H9 (cell line): ENCODE measurements at regions not wholly inside any gene's neighbourhood (a gene's known extent, or its start where the extent isn't known, plus 50 kb on each side); places are given as distances from the start of the nearest gene placed in this dataset.

ENCODE experiments used
- DNase-seq: peaks from one replicate; pipeline ENCODE4 v3.0.0-alpha.2; 2017
- H2AFZ ChIP-seq: one replicate; pipeline ENCODE4 v1.6.1; 2013; ENCODE audit warnings: mild to moderate bottlenecking, low read length, control low read depth, moderate library complexity
- H2AK5ac ChIP-seq: 2 replicates; pipeline ENCODE4 v1.6.1; 2013; ENCODE audit warnings: low read length, control low read depth, mixed read lengths; ENCODE audit not compliant: insufficient read length
- H2BK120ac ChIP-seq: one replicate; pipeline ENCODE4 v1.6.1; 2013; ENCODE audit warnings: low read depth, mild to moderate bottlenecking, low read length, control low read depth, inconsistent platforms; ENCODE audit not compliant: poor library complexity, severe bottlenecking
- H2BK12ac ChIP-seq: 2 replicates; pipeline ENCODE4 v1.6.1; 2013; ENCODE audit warnings: low read length, control low read depth, mixed read lengths, low read depth; ENCODE audit not compliant: insufficient read length
- H2BK15ac ChIP-seq: 2 replicates; pipeline ENCODE4 v1.6.1; 2013; ENCODE audit warnings: low read depth, low read length, control low read depth
- H2BK20ac ChIP-seq: one replicate; pipeline ENCODE4 v1.6.1; 2013; ENCODE audit warnings: low read depth, mild to moderate bottlenecking, low read length, control low read depth, inconsistent platforms; ENCODE audit not compliant: poor library complexity, severe bottlenecking
- H2BK5ac ChIP-seq: 2 replicates; pipeline ENCODE4 v1.6.1; 2013; ENCODE audit warnings: low read length, control low read depth, mixed read lengths; ENCODE audit not compliant: insufficient read length
- H3K14ac ChIP-seq: 2 replicates; pipeline ENCODE4 v1.6.1; 2013; ENCODE audit warnings: low read length, control low read depth; ENCODE audit not compliant: insufficient read depth
- H3K18ac ChIP-seq: 2 replicates; pipeline ENCODE4 v1.6.1; 2013; ENCODE audit warnings: low read depth, mild to moderate bottlenecking, mixed read lengths, low read length, control low read depth; ENCODE audit not compliant: insufficient read length
- H3K23ac ChIP-seq: 2 replicates; pipeline ENCODE4 v1.6.1; 2013; ENCODE audit warnings: low read length, control low read depth, mixed read lengths, low read depth; ENCODE audit not compliant: insufficient read length
- H3K23me2 ChIP-seq: 2 replicates; pipeline ENCODE4 v1.6.1; 2013; ENCODE audit warnings: low read depth, mild to moderate bottlenecking, mixed read lengths, low read length, control low read depth; ENCODE audit not compliant: insufficient read length, poor library complexity, severe bottlenecking
- H3K27ac ChIP-seq: 2 replicates; pipeline ENCODE4 v1.5.1; 2013; ENCODE audit warnings: low read length, control low read depth, mixed read lengths, low read depth; ENCODE audit not compliant: insufficient read length
- H3K27me3 ChIP-seq: 2 replicates; pipeline ENCODE4 v1.6.1; 2013; ENCODE audit warnings: low read length, control low read depth, inconsistent platforms; ENCODE audit not compliant: insufficient read depth
- H3K4ac ChIP-seq: 2 replicates; pipeline ENCODE4 v1.6.1; 2013; ENCODE audit warnings: low read depth, mild to moderate bottlenecking, control low read depth, inconsistent platforms, low read length, moderate library complexity
- H3K4me1 ChIP-seq: 2 replicates; pipeline ENCODE4 v1.6.1; 2013; ENCODE audit warnings: low read length, control low read depth, inconsistent platforms; ENCODE audit not compliant: insufficient read depth
- H3K4me2 ChIP-seq: 2 replicates; pipeline ENCODE4 v1.6.1; 2013; ENCODE audit warnings: low read length, control low read depth, mixed read lengths; ENCODE audit not compliant: insufficient read length, insufficient read depth
- H3K56ac ChIP-seq: 2 replicates; pipeline ENCODE4 v1.6.1; 2013; ENCODE audit warnings: low read depth, mild to moderate bottlenecking, mixed read lengths, low read length, control low read depth; ENCODE audit not compliant: insufficient read length
- H3K79me1 ChIP-seq: 2 replicates; pipeline ENCODE4 v1.6.1; 2013; ENCODE audit warnings: low read depth, mild to moderate bottlenecking, moderate library complexity, low read length, control low read depth, inconsistent platforms; ENCODE audit not compliant: insufficient read depth, poor library complexity, severe bottlenecking
- H3K79me2 ChIP-seq: 2 replicates; pipeline ENCODE4 v1.6.1; 2013; ENCODE audit warnings: low read length, control low read depth, inconsistent platforms; ENCODE audit not compliant: insufficient read depth
- H3K9ac ChIP-seq: 2 replicates; pipeline ENCODE4 v1.6.1; 2013; ENCODE audit warnings: low read length, control low read depth, mixed read lengths; ENCODE audit not compliant: insufficient read length; ENCODE audit errors: extremely low read depth
- H3K9me3 ChIP-seq: one replicate; pipeline ENCODE4 v1.6.1; 2013; ENCODE audit warnings: low read depth, low read length, inconsistent platforms; ENCODE audit not compliant: control insufficient read depth
- H3T11ph ChIP-seq: one replicate; pipeline ENCODE4 v1.6.1; 2013; ENCODE audit warnings: mild to moderate bottlenecking, low read length, control low read depth, inconsistent platforms
- H4K20me1 ChIP-seq: one replicate; pipeline ENCODE4 v1.6.1; 2013; ENCODE audit not compliant: control insufficient read depth, insufficient read length, insufficient read depth
- H4K5ac ChIP-seq: 2 replicates; pipeline ENCODE4 v1.6.1; 2013; ENCODE audit warnings: low read depth, mild to moderate bottlenecking, mixed read lengths, low read length, control low read depth; ENCODE audit not compliant: insufficient read length
- H4K8ac ChIP-seq: replicated peaks from 2 replicates; pipeline ENCODE4 v1.6.1; 2013; ENCODE audit warnings: low read length, control low read depth, mixed read lengths, low read depth; ENCODE audit not compliant: insufficient read length
- H4K91ac ChIP-seq: 2 replicates; pipeline ENCODE4 v1.6.1; 2013; ENCODE audit warnings: low read depth, mild to moderate bottlenecking, moderate library complexity, mixed read lengths, low read length, control low read depth; ENCODE audit not compliant: insufficient read length
- H3K27ac Mint-ChIP-seq, 3 experiments: 2 replicates in 2 of 3; 3 replicates in 1 of 3; pipeline ENCODE4 v1.8.0; 2020 to 2021; ENCODE audit warnings: mixed read lengths in 3 of 3, mild to moderate bottlenecking in 1 of 3, moderate library complexity in 1 of 3
- H3K27me3 Mint-ChIP-seq: 2 replicates; pipeline ENCODE4 v1.8.0; 2021; ENCODE audit warnings: low read depth, mild to moderate bottlenecking, moderate library complexity, mixed read lengths
- H3K36me3 Mint-ChIP-seq, 3 experiments: 2 replicates in 2 of 3; 3 replicates in 1 of 3; pipeline ENCODE4 v1.8.0; 2020 to 2021; ENCODE audit warnings: low read depth in 3 of 3, mixed read lengths in 3 of 3; ENCODE audit not compliant: insufficient read depth in 1 of 3
- H3K4me1 Mint-ChIP-seq, 2 experiments: 2 replicates each; pipeline ENCODE4 v1.8.0; 2020; ENCODE audit warnings: mixed read lengths in 2 of 2
- H3K4me3 Mint-ChIP-seq, 2 experiments: 2 replicates in 1 of 2; 3 replicates in 1 of 2; pipeline ENCODE4 v1.8.0; 2020 to 2021; ENCODE audit warnings: mild to moderate bottlenecking in 2 of 2, mixed read lengths in 2 of 2, moderate library complexity in 1 of 2
- H3K9me3 Mint-ChIP-seq, 2 experiments: 2 replicates in 1 of 2; 3 replicates in 1 of 2; pipeline ENCODE4 v1.8.0; 2020; ENCODE audit warnings: mild to moderate bottlenecking in 2 of 2, mixed read lengths in 2 of 2, moderate library complexity in 1 of 2
- CTCF ChIP-seq: fragments of 200-600 bp; sonication (generic); conservative IDR thresholded peaks from 3 replicates; pipeline ENCODE4 v1.8.0; 2021; ENCODE audit warnings: antibody characterized with exemption, mild to moderate bottlenecking
- WGBS: extraction: QIAGEN DNeasy Blood & Tissue Kit; methylation state at CpG from one replicate; pipeline ENCODE4 v1.1.7; 2013; ENCODE audit warnings: missing lambda C conversion rate, low lambda C conversion rate, mixed read lengths; ENCODE audit not compliant: insufficient read length; ENCODE audit errors: extremely low coverage; 5-methylcytosine and 5-hydroxymethylcytosine counted together

GRCh38 chr12:58041441-58041840 is 100.1 kb downstream of the ATP23 start:
- no peak overlapping the region for H3K23ac ChIP-seq
- H3K23me2 ChIP-seq, result no peaks in the 10 kb centered on the region
- H2BK12ac ChIP-seq, result no peak overlapping the region
- Mint-ChIP-seq H3K9me3 (peaks cover 36 to 44% of the 10 kb centered on the region in 2 experiments), H3K27me3 (no peaks in the 10 kb centered on the region), H3K4me3 (no peak overlapping the region), H3K4me1 (no peaks in the 10 kb centered on the region), H3K36me3 (peaks cover 5 to 15% (median 8%) of the 10 kb centered on the region in 3 experiments), H3K27ac (no peak overlapping the region)
- no peak for TF ChIP-seq CTCF
- WGBS, result no CpG with 5 or more reads among the region's 2 CpGs
- no peak overlapping the region for H3K9ac ChIP-seq
- H2BK15ac ChIP-seq, result no peak overlapping the region
- no peaks in the 10 kb centered on the region for H3K9me3 ChIP-seq
- H2AFZ ChIP-seq, result no peak overlapping the region
- no peak for DNase-seq
- no peaks in the 10 kb centered on the region for H3K27me3 ChIP-seq
- no peak overlapping the region for H4K91ac ChIP-seq
- no peak overlapping the region for H4K8ac ChIP-seq
- no peak overlapping the region for H2BK20ac ChIP-seq
- no peak overlapping the region for H2BK5ac ChIP-seq
- H3K4ac ChIP-seq, result no peak overlapping the region
- H4K5ac ChIP-seq, result no peak overlapping the region
- H3K14ac ChIP-seq, result no peak overlapping the region
- H3T11ph ChIP-seq, result no peak overlapping the region
- H3K4me1 ChIP-seq, result no peaks in the 10 kb centered on the region
- no peak overlapping the region for H3K27ac ChIP-seq
- H3K18ac ChIP-seq, result no peak overlapping the region
- H3K4me2 ChIP-seq, result no peak overlapping the region
- no peaks in the 10 kb centered on the region for H3K79me2 ChIP-seq
- no peak overlapping the region for H2AK5ac ChIP-seq
- H2BK120ac ChIP-seq, result no peak overlapping the region
- no peak overlapping the region for H3K56ac ChIP-seq
- no peaks in the 10 kb centered on the region for H3K79me1 ChIP-seq
- no peaks in the 10 kb centered on the region for H4K20me1 ChIP-seq
